ENCODE measurements at regions not wholly inside any gene's neighbourhood (a gene's known extent, or its start where the extent isn't known, plus 50 kb on each side); places are given as distances from the start of the nearest gene placed in this dataset.

- Histone ChIP-seq H3K36me3 (ENCODE audit: insufficient read depth, low read length) (no peaks in the 10 kb centered on the region), H4K20me1 (ENCODE audit: insufficient read depth, low read length) (no peaks in the 10 kb centered on the region), H3K4me2 (ENCODE audit: insufficient read depth, low read length) (no peak overlapping the region), H3K27me3 (ENCODE audit: insufficient read depth, low read length, poor library complexity) (no peaks in the 10 kb centered on the region), H3K79me2 (ENCODE audit: insufficient read depth, low read length) (no peaks in the 10 kb centered on the region), H3K4me1 (ENCODE audit: insufficient read depth, low read length) (no peaks in the 10 kb centered on the region), H2AFZ (ENCODE audit: low read depth, low read length) (no peak overlapping the region), H3K9me3 (ENCODE audit: insufficient read depth, low read length, severe bottlenecking) (no peaks in the 10 kb centered on the region), H3K9ac (ENCODE audit: low read depth, low read length) (no peak overlapping the region), H3K4me3 (ENCODE audit: low read depth in 1 of 2, low read length in 2 of 2) (no peak overlapping the region), H3K27ac (ENCODE audit: low read length) (no peak overlapping the region)
- DNase-seq (no peak), ATAC-seq (ENCODE audit: insufficient read depth, low read depth) (no peak)
- TF ChIP-seq EZH2 (IDR thresholded peaks at IDR 0.05; ENCODE audit: borderline replicate concordance, low read depth, low read length, severe bottlenecking) (no peak), CTCF (IDR thresholded peaks at IDR 0.05; ENCODE audit: borderline replicate concordance, extremely low read depth, low read length, poor library complexity, severe bottlenecking) (no peak)
Measured at GRCh38 chr13:105878119-105878700, 657.3 kb downstream of the EFNB2 start.

GRCh38 chr13:105874814-105875213 lies 660.6 kb downstream of the EFNB2 start:
- no peaks in the 10 kb centered on the region for H3K4me1 ChIP-seq (ENCODE audit: insufficient read depth, low read length)
- no peak overlapping the region for H3K4me3 ChIP-seq (ENCODE audit: low read depth in 1 of 2, low read length in 2 of 2)
- H3K27me3 ChIP-seq (ENCODE audit: insufficient read depth, low read length, poor library complexity) = no peaks in the 10 kb centered on the region
- no peaks in the 10 kb centered on the region for H3K9me3 ChIP-seq (ENCODE audit: insufficient read depth, low read length, severe bottlenecking)
- H3K9ac ChIP-seq (ENCODE audit: low read depth, low read length) = no peak overlapping the region
- H3K79me2 ChIP-seq (ENCODE audit: insufficient read depth, low read length) = no peaks in the 10 kb centered on the region
- TF ChIP-seq EZH2 (IDR thresholded peaks at IDR 0.05; ENCODE audit: borderline replicate concordance, low read depth, low read length, severe bottlenecking) = no peak
- TF ChIP-seq CTCF (IDR thresholded peaks at IDR 0.05; ENCODE audit: borderline replicate concordance, extremely low read depth, low read length, poor library complexity, severe bottlenecking) = no peak
- no peaks in the 10 kb centered on the region for H3K36me3 ChIP-seq (ENCODE audit: insufficient read depth, low read length)
- ATAC-seq (ENCODE audit: insufficient read depth, low read depth) (no peak), DNase-seq (no peak)
- no peak overlapping the region for H2AFZ ChIP-seq (ENCODE audit: low read depth, low read length)
- H4K20me1 ChIP-seq (ENCODE audit: insufficient read depth, low read length) = no peaks in the 10 kb centered on the region
- H3K4me2 ChIP-seq (ENCODE audit: insufficient read depth, low read length) = no peak overlapping the region
- H3K27ac ChIP-seq (ENCODE audit: low read length) = no peak overlapping the region

- Histone ChIP-seq H4K20me1 (ENCODE audit: insufficient read depth, low read length) (no peaks in the 10 kb centered on the region), H3K4me3 (ENCODE audit: low read depth in 1 of 2, low read length in 2 of 2) (no peak overlapping the region), H3K27ac (ENCODE audit: low read length) (no peak overlapping the region), H3K36me3 (ENCODE audit: insufficient read depth, low read length) (no peaks in the 10 kb centered on the region), H3K4me1 (ENCODE audit: insufficient read depth, low read length) (no peaks in the 10 kb centered on the region), H3K9ac (ENCODE audit: low read depth, low read length) (no peak overlapping the region), H3K27me3 (ENCODE audit: insufficient read depth, low read length, poor library complexity) (no peaks in the 10 kb centered on the region), H3K9me3 (ENCODE audit: insufficient read depth, low read length, severe bottlenecking) (no peaks in the 10 kb centered on the region), H3K79me2 (ENCODE audit: insufficient read depth, low read length) (no peaks in the 10 kb centered on the region), H2AFZ (ENCODE audit: low read depth, low read length) (no peak overlapping the region), H3K4me2 (ENCODE audit: insufficient read depth, low read length) (no peak overlapping the region)
- DNase-seq (no peak), ATAC-seq (ENCODE audit: insufficient read depth, low read depth) (no peak)
- TF ChIP-seq EZH2 (IDR thresholded peaks at IDR 0.05; ENCODE audit: borderline replicate concordance, low read depth, low read length, severe bottlenecking) = no peak
- no peak for TF ChIP-seq CTCF (IDR thresholded peaks at IDR 0.05; ENCODE audit: borderline replicate concordance, extremely low read depth, low read length, poor library complexity, severe bottlenecking)
Measured at GRCh38 chr13:105871768-105872167, 663.7 kb downstream of the EFNB2 start.

- DNase-seq (no peak), ATAC-seq (ENCODE audit: insufficient read depth, low read depth) (no peak)
- no peaks in the 10 kb centered on the region for H4K20me1 ChIP-seq (ENCODE audit: insufficient read depth, low read length)
- TF ChIP-seq CTCF (IDR thresholded peaks at IDR 0.05; ENCODE audit: borderline replicate concordance, extremely low read depth, low read length, poor library complexity, severe bottlenecking) (no peak), EZH2 (IDR thresholded peaks at IDR 0.05; ENCODE audit: borderline replicate concordance, low read depth, low read length, severe bottlenecking) (no peak)
- H3K36me3 ChIP-seq (ENCODE audit: insufficient read depth, low read length) = no peaks in the 10 kb centered on the region
- no peaks in the 10 kb centered on the region for H3K4me1 ChIP-seq (ENCODE audit: insufficient read depth, low read length)
- no peak overlapping the region for H3K4me3 ChIP-seq (ENCODE audit: low read depth in 1 of 2, low read length in 2 of 2)
- H2AFZ ChIP-seq (ENCODE audit: low read depth, low read length) = no peak overlapping the region
- H3K27me3 ChIP-seq (ENCODE audit: insufficient read depth, low read length, poor library complexity) = no peaks in the 10 kb centered on the region
- no peak overlapping the region for H3K4me2 ChIP-seq (ENCODE audit: insufficient read depth, low read length)
- H3K9ac ChIP-seq (ENCODE audit: low read depth, low read length) = no peak overlapping the region
- no peaks in the 10 kb centered on the region for H3K79me2 ChIP-seq (ENCODE audit: insufficient read depth, low read length)
- H3K9me3 ChIP-seq (ENCODE audit: insufficient read depth, low read length, severe bottlenecking) = no peaks in the 10 kb centered on the region
- H3K27ac ChIP-seq (ENCODE audit: low read length) = no peak overlapping the region
Measured at GRCh38 chr13:105871326-105871725, 664.1 kb downstream of the EFNB2 start.
